Endodermal cell (in vitro differentiated cells): ENCODE measurements at regions not wholly inside any gene's neighbourhood (a gene's known extent, or its start where the extent isn't known, plus 50 kb on each side); places are given as distances from the start of the nearest gene placed in this dataset.

Source experiments
- DNase-seq: peaks from one replicate; pipeline ENCODE4 v3.0.0-alpha.2; 2017
- H3K27ac ChIP-seq: 2 replicates; pipeline ENCODE4 v1.5.1; 2013; ENCODE audit warnings: mild to moderate bottlenecking, low read depth, low read length, moderate library complexity
- H3K27me3 ChIP-seq: 2 replicates; pipeline ENCODE4 v1.6.1; 2013; ENCODE audit warnings: mild to moderate bottlenecking, low read length, moderate library complexity; ENCODE audit not compliant: insufficient read depth, control insufficient read depth, poor library complexity, severe bottlenecking
- H3K36me3 ChIP-seq: 2 replicates; pipeline ENCODE4 v1.7.0; 2013; ENCODE audit warnings: mild to moderate bottlenecking, low read length, moderate library complexity; ENCODE audit not compliant: control insufficient read depth, insufficient read depth
- H3K4me1 ChIP-seq: one replicate; pipeline ENCODE4 v1.7.0; 2013; ENCODE audit warnings: low read length; ENCODE audit not compliant: control insufficient read depth, insufficient read depth
- H3K4me3 ChIP-seq: 2 replicates; pipeline ENCODE4 v1.5.1; 2013; ENCODE audit warnings: mild to moderate bottlenecking, low read length, moderate library complexity
- H3K9ac ChIP-seq: 2 replicates; pipeline ENCODE4 v1.6.1; 2013; ENCODE audit warnings: mild to moderate bottlenecking, low read length, moderate library complexity; ENCODE audit not compliant: poor library complexity, severe bottlenecking; ENCODE audit errors: extremely low read depth
- H3K9me3 ChIP-seq: 2 replicates; pipeline ENCODE4 v1.6.1; 2013; ENCODE audit warnings: mild to moderate bottlenecking, low read length, moderate library complexity; ENCODE audit not compliant: control insufficient read depth
- H3K27ac Mint-ChIP-seq: 2 replicates; pipeline ENCODE4 v1.8.0; 2020; ENCODE audit warnings: mixed read lengths
- H3K27me3 Mint-ChIP-seq: 2 replicates; pipeline ENCODE4 v1.8.0; 2021; ENCODE audit warnings: mild to moderate bottlenecking, mixed read lengths; ENCODE audit not compliant: insufficient read depth
- H3K36me3 Mint-ChIP-seq: 2 replicates; pipeline ENCODE4 v1.8.0; 2020; ENCODE audit warnings: low read depth, mixed read lengths
- H3K4me1 Mint-ChIP-seq: 2 replicates; pipeline ENCODE4 v1.8.0; 2020; ENCODE audit warnings: mixed read lengths
- H3K4me3 Mint-ChIP-seq: 2 replicates; pipeline ENCODE4 v1.8.0; 2020; ENCODE audit warnings: mild to moderate bottlenecking, moderate library complexity, mixed read lengths
- H3K9me3 Mint-ChIP-seq: 2 replicates; pipeline ENCODE4 v1.8.0; 2020; ENCODE audit warnings: mild to moderate bottlenecking, mixed read lengths
- CTCF ChIP-seq: fragments of 200-600 bp; sonication (generic); conservative IDR thresholded peaks from 2 replicates; pipeline ENCODE4 v1.5.0; 2021; ENCODE audit warnings: antibody characterized with exemption, mild to moderate bottlenecking
- WGBS, 2 experiments: methylation state at CpG; one replicate each; pipeline versions ENCODE4 v1.1.5 to v1.1.7; 2013; ENCODE audit warnings: missing lambda C conversion rate in 2 of 2, mixed read lengths in 1 of 2; ENCODE audit not compliant: insufficient coverage in 1 of 2, insufficient read length in 1 of 2; 5-methylcytosine and 5-hydroxymethylcytosine counted together

GRCh38 chr1:239458144-239458500, 71.8 kb downstream of the CHRM3 start:
- Histone ChIP-seq H3K9ac (no peak overlapping the region), H3K27me3 (no peaks in the 10 kb centered on the region), H3K27ac (no peak overlapping the region), H3K4me3 (no peak overlapping the region), H3K9me3 (peaks cover 5% of the 10 kb centered on the region), H3K36me3 (no peaks in the 10 kb centered on the region), H3K4me1 (no peaks in the 10 kb centered on the region)
- H3K4me1 Mint-ChIP-seq: no peaks in the 10 kb centered on the region
- peaks cover 16% of the 10 kb centered on the region for H3K9me3 Mint-ChIP-seq
- 90% methylated on average over 4 of the region's 4 CpGs; no CpG with 5 or more reads in 1 of the 2 experiments for WGBS, 2 experiments
- no peak overlapping the region for H3K27ac Mint-ChIP-seq
- DNase-seq: no peak
- TF ChIP-seq CTCF: no peak
- H3K4me3 Mint-ChIP-seq: no peak overlapping the region
- H3K27me3 Mint-ChIP-seq: no peaks in the 10 kb centered on the region
- H3K36me3 Mint-ChIP-seq: no peaks in the 10 kb centered on the region

GRCh38 chr1:239467730-239468129, 81.4 kb downstream of the CHRM3 start:
- Mint-ChIP-seq H3K9me3 (no peaks in the 10 kb centered on the region), H3K36me3 (no peaks in the 10 kb centered on the region), H3K27ac (no peak overlapping the region), H3K4me1 (no peaks in the 10 kb centered on the region), H3K27me3 (no peaks in the 10 kb centered on the region), H3K4me3 (no peak overlapping the region)
- 83% methylated on average over 1 of the region's 2 CpGs; no CpG with 5 or more reads in 1 of the 2 experiments for WGBS, 2 experiments
- H3K9me3 ChIP-seq: no peaks in the 10 kb centered on the region
- TF ChIP-seq CTCF: no peak
- DNase-seq: no peak
- no peak overlapping the region for H3K9ac ChIP-seq
- no peaks in the 10 kb centered on the region for H3K4me1 ChIP-seq
- H3K36me3 ChIP-seq: no peaks in the 10 kb centered on the region
- H3K4me3 ChIP-seq: no peak overlapping the region
- H3K27ac ChIP-seq: no peak overlapping the region
- no peaks in the 10 kb centered on the region for H3K27me3 ChIP-seq

DNA sequence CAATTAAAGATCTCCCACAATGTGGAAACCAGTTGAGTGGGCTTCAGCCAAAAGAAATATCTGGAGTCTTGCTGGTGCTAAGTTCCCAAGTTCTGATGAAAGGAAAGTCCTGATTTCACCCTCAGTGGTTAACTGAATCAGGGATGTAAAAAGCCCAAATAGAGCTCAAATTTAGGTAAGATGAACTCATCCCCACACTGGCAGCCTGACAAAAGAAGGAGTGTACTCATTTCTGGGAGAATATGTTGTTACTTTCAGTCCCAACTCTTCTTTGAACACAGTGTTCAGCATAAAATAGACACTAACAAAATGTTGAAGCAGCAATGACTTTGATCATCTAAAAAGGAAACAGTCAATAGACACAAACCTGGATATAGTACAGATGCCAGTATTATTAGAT, 91.7 kb downstream of the CHRM3 start:
- no peak for DNase-seq
- H3K4me1 ChIP-seq: no peaks in the 10 kb centered on the region
- no peaks in the 10 kb centered on the region for H3K27me3 ChIP-seq
- no peaks in the 10 kb centered on the region for H3K27me3 Mint-ChIP-seq
- H3K9me3 Mint-ChIP-seq: peaks cover 13% of the 10 kb centered on the region
- H3K4me1 Mint-ChIP-seq: no peaks in the 10 kb centered on the region
- peaks cover 11% of the 10 kb centered on the region for H3K9me3 ChIP-seq
- no peak overlapping the region for H3K4me3 ChIP-seq
- no peak overlapping the region for H3K4me3 Mint-ChIP-seq
- H3K27ac Mint-ChIP-seq: no peak overlapping the region
- no peak overlapping the region for H3K27ac ChIP-seq
- no peak for TF ChIP-seq CTCF
- H3K9ac ChIP-seq: no peak overlapping the region
- H3K36me3 ChIP-seq: no peaks in the 10 kb centered on the region
- H3K36me3 Mint-ChIP-seq: peaks cover 2% of the 10 kb centered on the region
